Stimulated activated CD8-positive, alpha-beta memory T cell treated with anti-CD3 and anti-CD28 coated beads, Interleukin-7, amount 100 ng/mL, for 4 hours (primary cell): ENCODE measurements at regions not wholly inside any gene's neighbourhood (a gene's known extent, or its start where the extent isn't known, plus 50 kb on each side); places are given as distances from the start of the nearest gene placed in this dataset.
A peak's percentile ranks its signal among the peaks of the same experiment; 100 is the strongest.

Experiments used
- DNase-seq, 2 donors: peaks; one replicate each; pipeline ENCODE4 v3.0.0-alpha.2; 2020; ENCODE audit warnings: low read depth in 2 of 2

- no peak for DNase-seq
Measured at GRCh38 chr22:48242461-48242864, 1480.0 kb downstream of the TBC1D22A start.

GRCh38 chr22:48241658-48242057, 1479.2 kb downstream of the TBC1D22A start:
- DNase-seq: peak in 1 of 2 donors; percentile 10

- DNase-seq: no peak
Measured at GRCh38 chr22:48240935-48241230, 1478.4 kb downstream of the TBC1D22A start.

DNA sequence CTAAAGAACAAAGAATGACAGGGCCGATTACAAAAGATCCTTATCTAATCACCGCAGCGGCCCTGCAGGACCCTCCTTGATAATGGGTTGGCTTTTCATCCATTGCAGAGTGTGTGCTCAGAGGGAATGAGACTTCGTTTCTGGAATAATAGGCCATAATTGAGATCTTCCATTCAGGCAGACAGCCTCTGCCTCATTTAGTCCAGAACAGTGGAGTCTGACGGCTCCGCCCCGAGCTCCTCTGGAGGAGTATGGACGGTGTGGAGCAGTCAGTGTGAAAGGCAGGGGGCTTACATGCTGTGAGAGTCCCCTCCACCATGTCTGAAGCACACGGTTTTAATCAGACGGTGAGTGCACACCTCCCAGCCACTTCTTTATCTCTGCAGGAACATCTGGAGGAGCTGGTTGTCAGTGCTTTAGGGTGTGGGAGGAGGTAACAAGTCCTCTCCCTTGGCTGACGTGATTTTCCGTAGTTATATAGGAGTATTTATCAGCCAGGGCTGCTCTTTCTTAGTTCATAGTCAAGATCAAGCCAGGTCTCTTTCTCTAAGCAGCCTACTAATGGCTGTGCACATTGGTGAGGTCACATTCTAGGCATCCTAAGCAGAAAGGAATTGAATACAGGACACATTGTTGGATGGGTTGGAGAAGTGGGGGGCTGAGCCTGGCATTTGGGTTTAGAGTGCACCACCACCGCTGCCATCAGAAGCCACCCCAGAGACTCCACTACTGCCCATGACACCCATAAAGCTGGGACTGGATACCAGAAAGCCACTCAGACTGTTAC, 1477.9 kb downstream of the TBC1D22A start:
- no peak for DNase-seq

GRCh38 chr22:48239461-48240147, 1477.2 kb downstream of the TBC1D22A start:
- no peak for DNase-seq

DNA sequence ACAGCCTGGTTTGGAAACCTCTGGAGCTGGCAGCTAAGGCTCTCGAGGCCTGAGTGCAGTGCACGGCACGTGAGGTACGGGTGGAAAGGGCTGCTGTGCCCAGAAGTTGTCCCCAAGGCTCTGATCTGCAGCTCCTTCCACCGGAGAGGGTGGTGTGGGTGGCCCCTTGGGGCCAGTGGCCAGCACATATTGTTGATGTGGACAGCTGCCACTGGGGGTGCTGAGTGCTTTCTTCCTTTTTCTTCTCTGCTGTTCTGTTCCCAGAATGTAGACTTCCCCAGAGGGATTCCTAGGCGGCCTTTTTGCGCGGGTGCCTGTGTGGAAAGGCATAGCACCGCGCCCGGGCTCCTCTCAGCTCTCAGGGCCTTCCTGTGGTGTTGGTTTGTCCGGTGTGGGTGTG, 1476.5 kb downstream of the TBC1D22A start:
- DNase-seq: no peak

DNA sequence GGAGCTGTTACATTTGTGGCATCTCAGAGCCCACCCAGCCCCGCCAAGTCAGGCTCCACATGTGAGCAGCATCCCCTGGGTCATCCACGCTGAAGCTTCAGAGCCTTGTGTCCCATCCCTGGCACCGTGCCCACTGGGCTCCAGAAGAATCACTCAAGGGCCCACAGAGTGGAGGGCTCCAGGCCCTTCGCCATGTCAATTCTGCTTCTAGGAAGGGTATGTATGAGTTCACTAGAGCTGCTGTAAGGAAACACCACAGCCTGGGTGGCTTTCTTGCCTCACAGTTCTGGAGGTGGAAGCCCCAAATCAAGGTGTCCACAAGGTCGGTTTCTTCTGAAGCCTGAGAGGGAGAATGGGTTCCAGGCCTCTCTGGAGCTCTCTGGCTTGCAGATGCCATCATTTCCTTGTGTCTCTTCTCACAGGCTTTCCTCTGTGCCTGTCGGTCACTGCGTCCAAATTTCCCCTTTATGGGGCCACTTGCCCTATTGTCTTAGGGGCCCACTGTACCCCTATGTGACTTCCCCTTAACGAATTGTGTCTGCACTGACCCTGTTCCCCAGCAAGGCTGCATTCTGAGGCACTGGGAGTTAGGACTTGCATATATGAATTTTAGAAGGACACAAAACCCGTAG, 1476.0 kb downstream of the TBC1D22A start:
- no peak for DNase-seq

GRCh38 chr22:48237466-48238283, 1475.2 kb downstream of the TBC1D22A start:
- DNase-seq: no peak

GRCh38 chr22:48236261-48236660, 1473.8 kb downstream of the TBC1D22A start:
- no peak for DNase-seq

GRCh38 chr22:48235744-48236143, 1473.3 kb downstream of the TBC1D22A start:
- DNase-seq: no peak

DNA sequence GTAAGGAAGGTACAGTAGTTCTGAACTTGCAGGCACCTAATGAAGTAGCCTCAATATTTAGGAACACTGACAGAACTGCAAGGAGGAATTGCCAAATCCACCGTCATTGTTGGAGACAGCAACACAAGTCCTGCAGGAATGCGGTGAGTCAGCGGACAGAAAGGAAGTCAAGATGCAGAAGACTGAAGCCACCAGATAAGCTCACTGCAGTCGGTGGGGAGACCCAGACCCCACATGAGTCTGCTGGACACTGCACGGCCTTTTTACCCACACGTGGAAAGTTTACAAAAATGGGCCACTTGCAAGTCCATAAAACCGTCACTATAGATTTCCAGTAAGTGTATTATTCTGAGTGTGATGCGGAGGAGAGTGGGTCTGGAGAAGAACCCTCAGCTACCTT, 1471.6 kb downstream of the TBC1D22A start:
- DNase-seq: no peak

GRCh38 chr22:48233586-48233985, 1471.1 kb downstream of the TBC1D22A start:
- DNase-seq: no peak

DNA sequence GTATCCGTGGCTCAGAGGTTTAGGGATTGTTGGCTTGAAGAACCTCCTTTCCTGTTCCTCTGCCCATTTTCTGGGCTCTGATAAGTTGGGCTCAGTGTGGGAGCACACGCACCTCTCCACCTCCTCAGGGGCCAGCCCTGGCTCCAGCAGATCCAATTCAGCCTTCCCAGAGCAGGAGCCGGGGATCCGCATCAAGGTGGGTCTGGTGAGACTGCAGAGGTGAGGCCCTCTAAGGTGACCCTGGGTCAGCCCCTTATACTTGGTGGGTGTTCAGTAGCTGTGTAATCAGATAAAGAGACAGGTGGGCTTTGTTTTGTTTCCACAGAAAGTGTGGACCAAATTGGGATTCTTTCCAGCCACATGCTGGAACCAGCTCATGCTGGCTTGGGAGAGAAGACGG, 1466.0 kb downstream of the TBC1D22A start:
- DNase-seq: no peak

DNA sequence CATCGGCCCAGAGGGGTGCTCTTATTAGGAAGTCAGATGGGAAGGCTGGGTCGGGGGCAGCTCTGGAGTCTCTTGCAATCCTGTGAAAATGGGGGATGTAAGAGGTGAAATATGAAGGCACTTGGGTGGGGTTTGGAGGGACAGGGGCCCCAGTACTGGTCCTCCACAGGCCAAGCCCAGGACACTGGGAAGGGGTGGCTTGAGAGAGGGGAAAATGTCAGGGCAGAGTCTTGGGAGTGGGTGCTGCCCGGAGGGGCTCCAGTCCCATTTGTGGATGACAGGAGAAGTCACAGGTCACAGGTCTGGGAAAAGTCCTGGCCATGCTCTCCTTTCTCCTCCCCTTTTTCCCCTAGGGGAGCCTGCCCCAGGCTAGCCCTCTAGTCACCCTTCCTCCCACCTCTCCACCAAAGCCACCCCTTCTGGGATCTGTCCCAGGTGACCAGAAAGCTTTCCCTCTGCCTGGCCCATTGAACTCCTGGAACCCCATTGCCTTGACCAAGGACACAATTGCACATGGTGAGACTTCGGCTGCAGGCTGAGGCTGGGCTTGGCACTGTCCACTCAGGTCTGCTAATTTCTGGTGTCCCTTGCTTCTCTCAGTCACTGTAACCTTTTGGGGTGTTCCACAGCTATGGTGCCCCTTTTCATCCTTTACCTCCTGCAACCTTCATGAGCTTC, 1465.0 kb downstream of the TBC1D22A start:
- no peak for DNase-seq

DNA sequence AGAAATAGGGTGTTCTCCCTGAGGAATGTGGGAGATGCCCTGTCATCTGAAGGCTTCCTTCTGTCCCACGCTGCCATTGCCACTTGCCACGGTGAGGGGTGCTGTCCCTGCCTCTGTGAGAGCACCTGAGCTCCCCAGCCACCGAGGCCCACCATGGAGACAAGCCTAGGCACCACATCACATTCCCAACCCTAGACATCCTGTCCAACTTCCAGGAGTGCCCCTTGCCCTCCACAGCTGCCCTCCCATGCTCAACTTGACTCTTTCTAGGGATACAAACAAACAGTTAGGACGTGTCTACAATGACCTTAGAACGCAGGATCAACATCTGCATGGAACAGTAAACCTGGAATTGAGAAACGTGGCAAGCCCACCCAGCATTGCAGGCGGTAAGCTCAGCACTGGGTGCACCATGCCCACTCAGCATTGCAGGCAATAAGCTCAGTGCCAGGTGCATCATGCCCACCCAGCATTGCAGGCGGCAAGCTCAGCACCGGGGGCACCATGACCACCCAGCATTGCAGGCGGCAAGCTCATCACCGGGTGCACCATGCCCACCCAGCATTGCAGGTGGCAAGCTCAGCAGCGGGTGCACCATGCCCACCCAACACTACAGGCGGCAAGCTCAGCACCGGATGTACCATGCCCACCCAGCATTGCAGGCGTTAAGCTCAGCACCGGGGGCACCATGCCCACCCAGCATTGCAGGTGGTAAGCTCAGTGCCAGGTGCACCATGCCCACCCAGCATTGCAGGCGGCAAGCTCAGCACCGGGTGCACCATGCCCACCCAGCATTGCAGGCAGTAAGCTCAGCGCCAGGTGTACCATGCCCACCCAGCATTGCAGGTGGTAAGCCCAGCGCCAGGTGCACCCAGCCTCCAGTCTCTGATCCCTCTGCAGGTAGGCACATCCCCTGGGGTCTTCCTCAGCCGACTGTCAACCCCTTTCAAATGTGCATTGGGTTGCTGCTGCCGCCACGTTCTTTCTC, 1463.9 kb downstream of the TBC1D22A start:
- DNase-seq: no peak

- DNase-seq: no peak
Measured at GRCh38 chr22:48224332-48224731, 1461.9 kb downstream of the TBC1D22A start.

- DNase-seq: no peak
Measured at GRCh38 chr22:48223488-48224190, 1461.2 kb downstream of the TBC1D22A start.

GRCh38 chr22:48222742-48223487, 1460.5 kb downstream of the TBC1D22A start:
- DNase-seq: no peak

DNA sequence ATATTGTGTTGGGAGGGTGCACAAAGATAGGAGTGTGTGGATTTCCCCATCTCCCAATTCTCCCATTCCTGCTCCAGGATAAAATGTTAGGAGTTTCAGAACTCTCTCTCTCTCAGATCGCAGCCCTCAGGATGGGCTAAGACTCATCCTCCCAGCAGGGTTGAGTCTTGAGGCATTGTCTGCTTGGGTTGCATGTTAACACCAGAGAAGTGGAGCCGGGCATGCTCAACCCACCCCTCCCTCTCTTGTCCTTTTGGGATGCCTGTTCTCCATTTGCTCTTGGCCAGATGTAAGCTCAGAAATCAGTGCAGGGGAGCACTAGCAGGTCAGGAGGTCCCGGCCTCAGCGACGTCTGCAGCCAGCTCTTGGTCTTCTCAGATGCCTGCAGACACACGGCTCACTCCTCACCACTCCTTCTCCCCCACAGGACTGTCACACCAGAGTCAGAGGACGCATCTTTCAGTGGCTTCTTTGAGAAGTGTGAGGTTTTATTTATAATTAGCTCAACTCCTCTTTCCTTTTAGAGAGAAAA, 1456.5 kb downstream of the TBC1D22A start:
- DNase-seq: no peak
